ENCODE measurements at regions not wholly inside any gene's neighbourhood (a gene's known extent, or its start where the extent isn't known, plus 50 kb on each side); places are given as distances from the start of the nearest gene placed in this dataset.

DNA sequence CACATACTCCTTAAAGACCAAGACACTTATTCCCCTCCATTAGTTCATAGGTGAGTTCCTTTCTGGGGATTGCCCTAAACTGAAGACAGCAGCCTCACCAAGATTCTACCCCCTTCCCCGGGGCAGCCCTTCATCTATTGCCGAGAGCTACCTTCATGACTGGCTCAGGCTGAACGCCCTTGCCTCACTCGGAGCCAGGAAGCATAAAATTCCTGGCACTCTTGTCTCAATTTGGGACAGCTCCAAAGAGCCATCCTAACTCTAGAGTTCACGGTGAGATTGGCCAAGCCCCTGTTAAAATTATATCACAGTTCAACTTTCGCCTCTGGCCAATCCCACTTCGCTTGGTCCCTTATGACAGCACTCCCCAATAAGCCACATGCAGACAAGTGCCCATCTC, 113.0 kb upstream of the PROX1 start:
- TF ChIP-seq, protein P1, sequence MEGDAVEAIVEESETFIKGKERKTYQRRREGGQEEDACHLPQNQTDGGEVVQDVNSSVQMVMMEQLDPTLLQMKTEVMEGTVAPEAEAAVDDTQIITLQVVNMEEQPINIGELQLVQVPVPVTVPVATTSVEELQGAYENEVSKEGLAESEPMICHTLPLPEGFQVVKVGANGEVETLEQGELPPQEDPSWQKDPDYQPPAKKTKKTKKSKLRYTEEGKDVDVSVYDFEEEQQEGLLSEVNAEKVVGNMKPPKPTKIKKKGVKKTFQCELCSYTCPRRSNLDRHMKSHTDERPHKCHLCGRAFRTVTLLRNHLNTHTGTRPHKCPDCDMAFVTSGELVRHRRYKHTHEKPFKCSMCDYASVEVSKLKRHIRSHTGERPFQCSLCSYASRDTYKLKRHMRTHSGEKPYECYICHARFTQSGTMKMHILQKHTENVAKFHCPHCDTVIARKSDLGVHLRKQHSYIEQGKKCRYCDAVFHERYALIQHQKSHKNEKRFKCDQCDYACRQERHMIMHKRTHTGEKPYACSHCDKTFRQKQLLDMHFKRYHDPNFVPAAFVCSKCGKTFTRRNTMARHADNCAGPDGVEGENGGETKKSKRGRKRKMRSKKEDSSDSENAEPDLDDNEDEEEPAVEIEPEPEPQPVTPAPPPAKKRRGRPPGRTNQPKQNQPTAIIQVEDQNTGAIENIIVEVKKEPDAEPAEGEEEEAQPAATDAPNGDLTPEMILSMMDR (IDR thresholded peaks at IDR 0.05; ENCODE audit: low read depth, low read length): no peak
- no peak for DNase-seq (ENCODE audit: extremely low read depth, low read depth)

DNA sequence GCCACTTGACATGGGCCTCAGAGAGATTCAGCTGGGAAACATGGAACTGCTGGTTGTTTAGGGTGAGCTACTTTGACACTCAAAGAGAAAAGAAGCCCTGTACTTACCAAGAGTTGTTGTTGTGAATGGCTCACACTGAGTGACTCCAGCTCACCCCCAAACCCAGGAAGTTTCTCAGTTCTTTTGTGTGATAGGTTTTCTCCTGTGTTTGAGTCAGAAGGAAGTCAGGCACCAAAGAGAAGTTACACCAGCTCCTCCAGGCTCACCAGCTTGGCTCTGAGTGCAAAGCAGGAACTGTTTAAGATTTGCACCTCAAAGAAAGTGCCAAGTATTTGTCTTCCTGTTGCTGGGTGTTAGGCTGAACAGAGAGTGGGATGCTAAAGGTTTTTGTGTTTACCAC, 111.2 kb upstream of the PROX1 start:
- no peak for DNase-seq (ENCODE audit: extremely low read depth, low read depth)
- TF ChIP-seq, protein P1 (IDR thresholded peaks at IDR 0.05; ENCODE audit: low read depth, low read length): no peak

DNA sequence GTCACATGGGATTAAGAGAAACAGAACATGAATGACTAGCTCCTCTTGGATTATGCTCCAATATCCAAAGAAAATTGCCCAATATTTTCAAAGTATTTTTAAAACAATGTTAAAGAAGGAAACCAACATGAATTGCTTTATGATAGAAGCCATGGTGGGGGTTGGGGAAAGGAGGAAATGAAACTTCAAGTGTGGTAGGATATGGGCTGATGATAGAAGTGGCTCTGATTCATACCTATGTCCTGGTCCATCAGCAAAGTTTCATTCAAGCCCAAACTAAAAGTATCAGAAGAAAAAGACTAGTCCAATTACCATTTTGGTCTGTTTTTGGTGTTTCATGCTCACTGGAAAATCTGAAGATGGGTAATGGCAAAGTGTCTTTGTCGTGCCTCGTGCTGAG, 104.2 kb upstream of the PROX1 start:
- TF ChIP-seq, protein P1 (IDR thresholded peaks at IDR 0.05; ENCODE audit: low read depth, low read length): no peak
- no peak for DNase-seq (ENCODE audit: extremely low read depth, low read depth)

DNA sequence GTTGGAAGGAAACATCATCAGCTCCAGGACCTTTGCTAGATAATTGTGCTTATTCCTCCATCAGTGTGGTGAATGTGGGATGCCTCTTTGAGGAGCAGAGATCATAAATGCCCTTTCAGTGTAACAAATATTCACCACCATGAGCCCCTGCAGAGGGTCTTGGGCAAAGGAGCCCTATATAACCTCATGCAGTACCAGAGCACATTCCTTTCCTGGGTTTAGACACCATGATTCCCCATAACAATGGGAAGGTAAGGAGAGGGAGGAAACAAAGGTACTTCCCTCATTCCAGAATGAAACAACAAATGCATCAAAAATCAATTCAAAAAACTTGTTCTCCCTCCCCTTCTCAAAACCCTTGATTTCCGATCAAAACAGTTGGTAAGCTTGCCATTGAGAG, 103.4 kb upstream of the PROX1 start:
- no peak for DNase-seq (ENCODE audit: extremely low read depth, low read depth)
- TF ChIP-seq, protein P1 (IDR thresholded peaks at IDR 0.05; ENCODE audit: low read depth, low read length): no peak

DNA sequence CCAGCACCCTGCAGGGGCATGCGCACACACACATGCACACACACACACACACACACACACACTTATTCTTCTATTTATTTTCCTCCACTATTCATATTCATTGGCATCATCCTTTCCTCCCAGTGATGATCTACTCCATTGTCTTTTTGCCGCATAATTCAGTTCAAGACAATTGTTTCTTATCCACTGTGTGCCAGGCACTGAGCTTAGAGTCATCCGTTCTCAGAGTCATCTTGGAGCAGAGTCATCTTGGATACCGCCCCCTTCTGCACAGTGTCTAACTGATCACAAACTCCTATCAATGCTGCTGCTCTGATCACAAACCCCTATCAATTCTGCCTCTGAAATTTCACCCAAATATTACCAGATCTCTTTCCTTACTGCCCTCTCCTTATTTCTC, 102.8 kb upstream of the PROX1 start:
- DNase-seq (ENCODE audit: extremely low read depth, low read depth): no peak
- TF ChIP-seq, protein P1 (IDR thresholded peaks at IDR 0.05; ENCODE audit: low read depth, low read length): no peak

DNA sequence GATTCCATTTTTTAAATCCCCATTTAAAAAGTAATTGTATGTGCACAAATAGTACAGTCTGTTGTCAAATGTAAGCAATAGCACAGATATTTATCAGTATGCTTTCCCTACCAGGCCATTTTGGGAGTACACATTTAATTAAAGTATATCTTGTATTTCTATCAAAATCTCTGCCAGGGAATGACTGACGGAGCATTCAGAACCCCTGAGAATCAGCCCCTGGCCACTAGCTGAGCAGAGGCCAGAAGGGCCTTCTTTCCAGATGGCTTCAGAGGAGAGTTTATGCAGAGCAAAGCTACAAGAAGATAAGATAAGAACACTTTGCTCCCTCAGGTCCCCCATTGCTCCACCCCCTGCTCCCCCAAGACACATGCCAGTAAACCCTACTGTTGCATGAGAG, 99.9 kb upstream of the PROX1 start:
- no peak for DNase-seq (ENCODE audit: extremely low read depth, low read depth)
- TF ChIP-seq, protein P1 (IDR thresholded peaks at IDR 0.05; ENCODE audit: low read depth, low read length): no peak

DNA sequence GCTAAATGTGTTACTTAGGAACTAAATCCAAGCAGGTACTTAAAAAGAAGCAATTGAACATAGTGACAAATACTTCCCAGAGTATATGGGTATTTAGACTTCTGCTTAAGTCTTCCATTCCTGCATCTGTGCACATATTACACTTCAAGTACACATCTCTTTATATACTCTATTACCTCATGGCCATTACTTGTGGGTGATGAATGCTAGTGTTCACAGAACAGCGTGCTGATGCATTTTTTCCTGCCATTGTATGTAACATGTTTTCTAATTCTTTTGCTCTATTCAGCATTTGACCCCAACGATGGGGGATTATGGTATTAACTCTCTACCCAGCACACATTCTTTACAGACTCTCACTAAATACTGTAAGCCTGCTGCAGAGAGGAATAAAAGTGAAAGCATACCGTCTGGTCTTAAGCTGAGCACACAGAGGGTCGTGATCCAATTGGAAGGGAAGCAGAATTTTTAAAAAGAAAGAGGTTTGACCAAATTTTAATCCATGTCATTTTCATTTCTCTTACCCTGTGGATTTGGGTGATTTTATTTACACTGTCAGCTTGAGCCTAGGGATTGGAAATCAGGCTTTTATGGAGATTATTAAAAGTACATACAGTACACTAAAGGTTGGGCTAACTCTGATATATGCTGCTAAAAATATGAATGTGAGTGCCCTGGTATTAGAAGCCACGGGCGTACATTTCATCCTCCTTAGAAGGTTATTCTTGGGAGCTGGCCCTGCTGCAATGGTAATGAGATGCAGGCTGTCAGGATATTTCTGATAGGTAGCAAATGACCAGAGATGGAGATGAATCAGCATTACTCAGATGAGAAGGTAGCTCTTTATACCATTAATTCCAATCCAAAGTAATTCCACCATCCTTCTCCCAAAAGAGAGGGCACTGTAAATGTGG, 95.5 kb upstream of the PROX1 start:
- TF ChIP-seq, protein P1 (IDR thresholded peaks at IDR 0.05; ENCODE audit: low read depth, low read length): no peak
- DNase-seq (ENCODE audit: extremely low read depth, low read depth): no peak

All from AG09319 (cell line).